ENCODE measurements at regions not wholly inside any gene's neighbourhood (a gene's known extent, or its start where the extent isn't known, plus 50 kb on each side); places are given as distances from the start of the nearest gene placed in this dataset.

- no peak overlapping the region for H3K4me3 ChIP-seq (ENCODE audit: low read depth, low read length)
- TF ChIP-seq, protein P1, sequence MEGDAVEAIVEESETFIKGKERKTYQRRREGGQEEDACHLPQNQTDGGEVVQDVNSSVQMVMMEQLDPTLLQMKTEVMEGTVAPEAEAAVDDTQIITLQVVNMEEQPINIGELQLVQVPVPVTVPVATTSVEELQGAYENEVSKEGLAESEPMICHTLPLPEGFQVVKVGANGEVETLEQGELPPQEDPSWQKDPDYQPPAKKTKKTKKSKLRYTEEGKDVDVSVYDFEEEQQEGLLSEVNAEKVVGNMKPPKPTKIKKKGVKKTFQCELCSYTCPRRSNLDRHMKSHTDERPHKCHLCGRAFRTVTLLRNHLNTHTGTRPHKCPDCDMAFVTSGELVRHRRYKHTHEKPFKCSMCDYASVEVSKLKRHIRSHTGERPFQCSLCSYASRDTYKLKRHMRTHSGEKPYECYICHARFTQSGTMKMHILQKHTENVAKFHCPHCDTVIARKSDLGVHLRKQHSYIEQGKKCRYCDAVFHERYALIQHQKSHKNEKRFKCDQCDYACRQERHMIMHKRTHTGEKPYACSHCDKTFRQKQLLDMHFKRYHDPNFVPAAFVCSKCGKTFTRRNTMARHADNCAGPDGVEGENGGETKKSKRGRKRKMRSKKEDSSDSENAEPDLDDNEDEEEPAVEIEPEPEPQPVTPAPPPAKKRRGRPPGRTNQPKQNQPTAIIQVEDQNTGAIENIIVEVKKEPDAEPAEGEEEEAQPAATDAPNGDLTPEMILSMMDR (conservative IDR thresholded peaks at IDR 0.05; ENCODE audit: low read depth, low read length) = no peak
- DNase-seq (ENCODE audit: low read depth) = no peak
Observed at GRCh38 chr4:24235618-24236017, 345.8 kb upstream of the PPARGC1A start.

DNA sequence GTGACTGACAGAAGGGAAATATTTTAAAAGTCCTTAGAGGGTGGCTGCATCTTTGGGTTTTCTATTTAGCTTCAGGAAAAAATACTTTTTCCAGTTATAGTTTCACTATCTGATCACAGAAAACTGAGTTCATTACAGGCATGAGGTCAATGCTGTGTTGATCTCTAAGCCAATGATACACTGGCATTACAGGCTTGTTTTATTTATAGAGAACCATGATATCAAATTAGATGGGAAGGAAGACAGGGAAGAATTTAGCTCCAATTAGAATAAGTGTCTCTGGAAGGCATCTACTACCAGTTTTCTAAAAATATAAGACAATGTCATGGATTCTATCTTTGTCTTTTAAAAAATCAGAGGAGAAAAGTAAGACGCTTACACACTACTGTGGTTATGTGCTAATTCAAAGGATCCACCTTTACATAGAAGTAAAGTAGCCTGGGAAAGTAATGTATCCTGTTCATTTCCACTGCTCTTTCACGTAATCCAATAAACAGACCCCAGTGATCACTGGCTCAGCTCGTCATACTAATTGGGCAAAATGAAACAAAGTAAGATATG lies 344.5 kb upstream of the PPARGC1A start:
- no peak for DNase-seq (ENCODE audit: low read depth)
- no peak overlapping the region for H3K4me3 ChIP-seq (ENCODE audit: low read depth, low read length)
- TF ChIP-seq, protein P1 (conservative IDR thresholded peaks at IDR 0.05; ENCODE audit: low read depth, low read length) = no peak

- DNase-seq (ENCODE audit: low read depth) = no peak
- TF ChIP-seq, protein P1 (conservative IDR thresholded peaks at IDR 0.05; ENCODE audit: low read depth, low read length) = no peak
- H3K4me3 ChIP-seq (ENCODE audit: low read depth, low read length) = no peak overlapping the region
Observed at GRCh38 chr4:24230955-24231354, 341.1 kb upstream of the PPARGC1A start.

DNA sequence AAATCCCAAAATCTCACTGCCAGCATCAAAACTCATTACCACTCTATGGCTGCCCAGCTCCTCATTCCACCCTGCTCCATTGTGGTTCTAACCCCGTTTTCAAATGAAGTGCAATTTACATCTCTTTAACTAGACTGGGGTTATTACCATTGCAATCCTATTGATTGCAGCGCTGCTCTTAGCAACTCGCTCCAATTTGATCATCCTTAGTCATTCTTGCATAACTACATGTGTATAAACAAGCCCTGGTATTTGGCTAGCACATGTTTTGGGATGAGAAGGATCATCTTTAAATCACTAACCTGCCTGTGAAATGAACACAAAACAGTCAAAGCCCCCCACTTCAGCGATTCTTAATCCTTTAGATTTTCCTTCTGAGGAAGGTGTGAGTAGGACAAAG lies 340.1 kb upstream of the PPARGC1A start:
- TF ChIP-seq, protein P1 (conservative IDR thresholded peaks at IDR 0.05; ENCODE audit: low read depth, low read length) = no peak
- H3K4me3 ChIP-seq (ENCODE audit: low read depth, low read length) = no peak overlapping the region
- no peak for DNase-seq (ENCODE audit: low read depth)

DNA sequence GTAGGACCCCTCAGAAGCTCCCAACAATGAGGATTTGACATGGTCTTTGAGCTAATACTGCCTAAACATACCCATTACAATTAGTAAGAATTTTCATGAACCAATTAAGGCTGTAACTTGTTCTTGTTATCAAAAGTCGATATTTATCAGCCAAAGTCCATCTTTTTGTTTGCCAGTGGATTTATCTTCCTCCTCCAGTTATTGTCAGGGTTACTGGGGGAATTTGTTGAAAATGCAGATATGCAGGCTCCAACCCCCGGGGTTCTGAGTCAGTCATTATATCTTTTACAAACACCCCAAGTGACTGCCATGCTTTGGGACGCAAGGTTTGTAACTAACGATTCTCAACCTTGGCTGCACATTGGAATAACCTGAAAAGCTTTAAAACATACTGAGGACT lies 338.8 kb upstream of the PPARGC1A start:
- DNase-seq (ENCODE audit: low read depth) = no peak
- TF ChIP-seq, protein P1 (conservative IDR thresholded peaks at IDR 0.05; ENCODE audit: low read depth, low read length) = no peak
- no peak overlapping the region for H3K4me3 ChIP-seq (ENCODE audit: low read depth, low read length)

- TF ChIP-seq, protein P1 (conservative IDR thresholded peaks at IDR 0.05; ENCODE audit: low read depth, low read length) = no peak
- DNase-seq (ENCODE audit: low read depth) = no peak
- H3K4me3 ChIP-seq (ENCODE audit: low read depth, low read length) = no peak overlapping the region
Observed at GRCh38 chr4:24226667-24227066, 336.8 kb upstream of the PPARGC1A start.

DNA sequence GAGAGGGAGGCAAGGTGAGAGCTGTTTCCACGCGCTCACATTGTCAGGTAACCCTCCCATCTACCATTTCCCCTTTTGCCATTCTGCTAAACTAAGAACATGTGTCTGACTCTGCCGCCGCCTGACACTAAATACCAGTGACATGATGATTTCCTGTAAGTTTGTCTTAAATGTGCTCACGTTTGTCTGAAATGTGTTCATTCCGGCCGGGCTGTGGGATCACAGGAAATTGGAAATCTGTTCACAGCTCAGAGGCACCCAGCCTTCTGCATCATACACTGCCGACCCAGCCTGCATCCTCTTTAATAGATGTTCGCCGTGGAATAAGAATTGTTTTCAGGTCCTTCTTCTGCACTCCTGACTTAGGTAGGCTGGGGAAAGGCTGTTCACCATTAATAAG lies 336.2 kb upstream of the PPARGC1A start:
- H3K4me3 ChIP-seq (ENCODE audit: low read depth, low read length) = no peak overlapping the region
- TF ChIP-seq, protein P1 (conservative IDR thresholded peaks at IDR 0.05; ENCODE audit: low read depth, low read length) = no peak
- DNase-seq (ENCODE audit: low read depth) = no peak

Measured in epithelial cell of proximal tubule (primary cell).